NCI-H748 (cell line): ENCODE measurements at regions not wholly inside any gene's neighbourhood (a gene's known extent, or its start where the extent isn't known, plus 50 kb on each side); places are given as distances from the start of the nearest gene placed in this dataset.

Experiments used
- DNase-seq: peaks from one replicate; lab custom pipeline; 2025; ENCODE audit not compliant: unreplicated experiment; lab: John Stamatoyannopoulos, UW

GRCh38 chr7:12067156-12067831 is 143.8 kb upstream of the TMEM106B start:
- peak; percentile 56 for DNase-seq

- no peak for DNase-seq
These were observed 141.3 kb upstream of the TMEM106B start for GRCh38 chr7:12069757-12070156.

GRCh38 chr7:12074889-12075288 is 136.2 kb upstream of the TMEM106B start:
- no peak for DNase-seq

- DNase-seq, result no peak
These were observed 131.1 kb upstream of the TMEM106B start for GRCh38 chr7:12080006-12080405.

- DNase-seq, result no peak
These were observed 125.6 kb upstream of the TMEM106B start for GRCh38 chr7:12085516-12085915.

- no peak for DNase-seq
These were observed 120.9 kb upstream of the TMEM106B start for GRCh38 chr7:12089951-12090756.

- DNase-seq, result no peak
These were observed 120.3 kb upstream of the TMEM106B start for GRCh38 chr7:12090757-12091221.

- no peak for DNase-seq
These were observed 119.9 kb upstream of the TMEM106B start for GRCh38 chr7:12091231-12091630.

- DNase-seq, result no peak
These were observed 118.5 kb upstream of the TMEM106B start for GRCh38 chr7:12092499-12093130.

GRCh38 chr7:12093365-12093764 is 117.7 kb upstream of the TMEM106B start:
- DNase-seq, result no peak

- DNase-seq, result no peak
These were observed 116.7 kb upstream of the TMEM106B start for GRCh38 chr7:12094365-12094921.

- DNase-seq, result no peak
These were observed 109.0 kb upstream of the TMEM106B start for GRCh38 chr7:12102126-12102525.

GRCh38 chr7:12102527-12102926 is 108.6 kb upstream of the TMEM106B start:
- DNase-seq, result no peak

GRCh38 chr7:12103948-12104347 is 107.1 kb upstream of the TMEM106B start:
- no peak for DNase-seq

GRCh38 chr7:12107381-12107780 is 103.7 kb upstream of the TMEM106B start:
- no peak for DNase-seq

GRCh38 chr7:12107841-12108254 is 103.2 kb upstream of the TMEM106B start:
- DNase-seq, result no peak

- no peak for DNase-seq
These were observed 100.7 kb upstream of the TMEM106B start for GRCh38 chr7:12110425-12110824.

- peak; percentile 49 for DNase-seq
These were observed 99.4 kb upstream of the TMEM106B start for GRCh38 chr7:12111422-12112405.

GRCh38 chr7:12117170-12117569 is 93.9 kb upstream of the TMEM106B start:
- no peak for DNase-seq

GRCh38 chr7:12119620-12120303 is 91.3 kb upstream of the TMEM106B start:
- DNase-seq, result peak; percentile 33
